Erythroblast (primary cell): ENCODE measurements at regions not wholly inside any gene's neighbourhood (a gene's known extent, or its start where the extent isn't known, plus 50 kb on each side); places are given as distances from the start of the nearest gene placed in this dataset.

Experiments
- GATA1 ChIP-seq: IDR thresholded peaks from 2 replicates; pipeline ENCODE4 v1.6.1; 2011; ENCODE audit warnings: low read depth, mild to moderate bottlenecking, control low read depth, low read length, moderate library complexity
- POLR2A ChIP-seq: IDR thresholded peaks from 2 replicates; pipeline ENCODE4 v1.6.1; 2011; ENCODE audit warnings: mild to moderate bottlenecking, low read length

GRCh38 chr2:140091926-140092325 is 1311.7 kb upstream of the NXPH2 start:
- TF ChIP-seq POLR2A (no peak), GATA1 (no peak)
